Endothelial cell (in vitro differentiated cells): ENCODE measurements at regions not wholly inside any gene's neighbourhood (a gene's known extent, or its start where the extent isn't known, plus 50 kb on each side); places are given as distances from the start of the nearest gene placed in this dataset.

Experiments
- DNase-seq: peaks from one replicate; pipeline ENCODE4 v3.0.0; 2021; ENCODE audit warnings: low spot score
- H3K27ac Mint-ChIP-seq: one replicate; pipeline ENCODE4 v1.8.0; 2021; ENCODE audit warnings: mixed read lengths, inconsistent platforms; ENCODE audit not compliant: unreplicated experiment
- H3K27me3 Mint-ChIP-seq: one replicate; pipeline ENCODE4 v1.8.0; 2021; ENCODE audit warnings: mild to moderate bottlenecking, moderate library complexity, mixed read lengths, inconsistent platforms; ENCODE audit not compliant: unreplicated experiment
- H3K36me3 Mint-ChIP-seq: one replicate; pipeline ENCODE4 v1.8.0; 2021; ENCODE audit warnings: mild to moderate bottlenecking, low read depth, mixed read lengths, inconsistent platforms; ENCODE audit not compliant: unreplicated experiment
- H3K4me1 Mint-ChIP-seq: one replicate; pipeline ENCODE4 v1.8.0; 2021; ENCODE audit warnings: mild to moderate bottlenecking, mixed read lengths, inconsistent platforms; ENCODE audit not compliant: unreplicated experiment
- H3K4me3 Mint-ChIP-seq: one replicate; pipeline ENCODE4 v1.8.0; 2021; ENCODE audit warnings: mild to moderate bottlenecking, mixed read lengths, inconsistent platforms; ENCODE audit not compliant: unreplicated experiment
- H3K9me3 Mint-ChIP-seq: one replicate; pipeline ENCODE4 v1.8.0; 2021; ENCODE audit warnings: mixed read lengths, inconsistent platforms; ENCODE audit not compliant: unreplicated experiment
- TF ChIP-seq, protein P1 (sequence below): fragments of 200-600 bp; sonication (generic); IDR thresholded peaks from one replicate; pipeline ENCODE4 v1.5.0; 2021; ENCODE audit warnings: antibody characterized with exemption; ENCODE audit not compliant: unreplicated experiment

DNA sequence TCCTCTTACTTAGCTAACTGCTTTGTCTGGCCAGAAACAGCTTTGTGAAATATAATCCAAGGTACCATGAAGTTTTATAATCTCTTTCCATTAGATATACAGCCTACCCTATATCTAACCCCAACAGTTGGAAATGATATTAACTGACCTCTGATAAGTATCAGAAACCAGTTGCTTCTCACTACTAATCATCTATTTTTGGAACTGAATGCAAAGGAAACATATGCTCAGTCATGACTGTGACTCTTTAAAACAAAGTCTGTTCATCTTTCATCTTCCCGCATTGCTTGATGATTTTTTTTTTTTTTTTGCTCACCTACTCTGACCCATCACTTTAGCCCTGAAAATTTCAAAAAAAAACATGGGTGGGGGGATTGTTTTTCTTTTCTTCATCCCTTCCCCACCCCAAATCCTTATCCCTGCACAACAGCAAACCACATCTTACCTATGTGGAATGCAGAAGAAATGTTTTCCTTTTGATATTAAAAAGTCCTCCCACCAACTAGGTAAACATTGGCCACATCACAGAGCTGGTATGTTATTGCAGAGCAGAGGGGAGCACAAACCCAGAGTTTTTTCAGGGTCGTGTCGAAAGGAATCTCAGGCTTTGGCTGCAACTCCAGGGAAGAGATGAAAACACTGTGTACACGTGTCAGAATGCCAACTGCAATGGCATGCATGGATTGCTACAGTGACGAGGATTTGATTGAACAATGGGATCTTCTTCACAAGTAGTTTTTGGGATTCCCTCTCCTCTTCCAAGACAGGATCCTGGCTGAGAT is 137.3 kb downstream of the SLC30A10 start:
- DNase-seq, result no peak
- Mint-ChIP-seq H3K9me3 (no peaks in the 10 kb centered on the region), H3K4me3 (no peak overlapping the region), H3K4me1 (peaks cover 2% of the 10 kb centered on the region), H3K36me3 (no peaks in the 10 kb centered on the region), H3K27ac (no peak overlapping the region), H3K27me3 (peaks cover 2% of the 10 kb centered on the region)
- TF ChIP-seq, protein P1, sequence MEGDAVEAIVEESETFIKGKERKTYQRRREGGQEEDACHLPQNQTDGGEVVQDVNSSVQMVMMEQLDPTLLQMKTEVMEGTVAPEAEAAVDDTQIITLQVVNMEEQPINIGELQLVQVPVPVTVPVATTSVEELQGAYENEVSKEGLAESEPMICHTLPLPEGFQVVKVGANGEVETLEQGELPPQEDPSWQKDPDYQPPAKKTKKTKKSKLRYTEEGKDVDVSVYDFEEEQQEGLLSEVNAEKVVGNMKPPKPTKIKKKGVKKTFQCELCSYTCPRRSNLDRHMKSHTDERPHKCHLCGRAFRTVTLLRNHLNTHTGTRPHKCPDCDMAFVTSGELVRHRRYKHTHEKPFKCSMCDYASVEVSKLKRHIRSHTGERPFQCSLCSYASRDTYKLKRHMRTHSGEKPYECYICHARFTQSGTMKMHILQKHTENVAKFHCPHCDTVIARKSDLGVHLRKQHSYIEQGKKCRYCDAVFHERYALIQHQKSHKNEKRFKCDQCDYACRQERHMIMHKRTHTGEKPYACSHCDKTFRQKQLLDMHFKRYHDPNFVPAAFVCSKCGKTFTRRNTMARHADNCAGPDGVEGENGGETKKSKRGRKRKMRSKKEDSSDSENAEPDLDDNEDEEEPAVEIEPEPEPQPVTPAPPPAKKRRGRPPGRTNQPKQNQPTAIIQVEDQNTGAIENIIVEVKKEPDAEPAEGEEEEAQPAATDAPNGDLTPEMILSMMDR, result no peak

DNA sequence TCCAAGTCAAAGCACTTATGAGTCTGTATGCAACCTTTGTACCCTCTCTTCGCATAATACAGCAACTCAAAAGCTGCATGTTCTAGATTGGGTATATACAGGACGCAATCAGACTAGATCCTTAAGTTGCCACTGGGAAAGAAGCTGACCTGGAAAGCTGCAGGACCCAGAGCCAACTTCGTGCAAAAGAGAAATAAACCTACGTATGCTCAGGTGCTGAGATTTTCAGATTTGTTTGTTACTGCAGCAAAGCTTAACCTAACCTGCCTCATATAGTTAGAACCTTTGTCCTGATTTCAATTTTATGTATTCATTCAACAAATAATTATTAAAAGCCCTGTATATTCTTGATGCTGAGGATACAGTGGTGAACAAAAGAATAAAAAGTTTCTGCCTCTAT is 139.7 kb downstream of the SLC30A10 start:
- Mint-ChIP-seq H3K4me3 (no peak overlapping the region), H3K27me3 (no peaks in the 10 kb centered on the region), H3K4me1 (peaks cover 15% of the 10 kb centered on the region), H3K36me3 (no peaks in the 10 kb centered on the region), H3K9me3 (no peaks in the 10 kb centered on the region), H3K27ac (no peak overlapping the region)
- TF ChIP-seq, protein P1, result no peak
- no peak for DNase-seq

DNA sequence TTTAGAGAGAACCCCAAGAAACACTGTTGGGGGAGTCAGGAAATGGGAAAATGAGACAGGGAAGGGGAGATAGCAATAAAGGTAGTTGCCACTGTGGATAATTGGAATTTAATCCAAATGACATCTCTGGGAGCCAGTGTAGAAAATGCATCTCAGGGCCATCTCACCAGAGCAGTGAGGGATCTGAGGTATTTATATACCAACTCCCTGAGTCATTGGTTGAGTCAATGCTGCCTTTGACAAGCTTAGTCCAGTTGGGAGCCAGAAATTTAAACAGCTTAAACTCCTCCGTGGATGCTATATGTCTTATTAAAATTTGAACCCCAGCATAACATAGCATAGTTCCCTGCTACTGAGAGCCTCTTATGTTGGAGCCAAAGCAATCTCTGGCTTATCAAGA is 140.3 kb downstream of the SLC30A10 start:
- Mint-ChIP-seq H3K27ac (no peak overlapping the region), H3K27me3 (no peaks in the 10 kb centered on the region), H3K36me3 (no peaks in the 10 kb centered on the region), H3K4me1 (peaks cover 15% of the 10 kb centered on the region), H3K4me3 (no peak overlapping the region), H3K9me3 (no peaks in the 10 kb centered on the region)
- DNase-seq, result no peak
- TF ChIP-seq, protein P1, result no peak

DNA sequence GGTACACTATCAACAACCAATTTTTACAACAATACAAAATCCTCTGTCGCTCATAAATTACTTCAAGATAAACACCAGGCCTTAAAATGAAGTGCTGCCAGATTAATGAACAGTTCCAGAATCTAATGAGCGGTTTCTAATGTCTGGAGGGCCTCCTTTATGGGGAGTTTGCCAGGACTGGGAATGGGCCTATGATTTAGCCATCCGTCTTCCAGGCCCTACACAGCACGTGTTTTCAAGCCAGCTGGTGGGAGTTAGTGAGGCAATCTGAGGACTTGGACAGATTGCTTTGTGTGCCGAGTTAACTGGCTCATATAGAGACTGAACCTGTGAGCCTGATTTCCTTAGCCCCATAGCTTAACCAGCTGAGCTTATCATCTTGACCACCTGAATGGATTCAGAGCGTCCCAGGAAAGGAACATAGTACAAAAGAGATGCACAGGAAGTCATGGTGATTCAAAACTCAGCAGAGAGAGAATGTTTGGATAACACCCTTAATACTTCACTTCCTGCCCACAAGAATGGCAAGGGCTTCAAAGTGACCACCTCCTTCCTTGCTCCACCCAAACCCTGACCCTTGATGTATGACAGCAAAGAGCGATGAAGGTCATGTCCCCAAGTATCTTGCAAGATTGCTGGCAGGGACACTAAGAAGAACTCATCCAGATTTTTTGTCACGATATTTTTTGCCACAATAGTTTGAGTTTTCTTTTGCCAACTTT is 143.5 kb downstream of the SLC30A10 start:
- Mint-ChIP-seq H3K27me3 (no peaks in the 10 kb centered on the region), H3K36me3 (no peaks in the 10 kb centered on the region), H3K27ac (no peak overlapping the region), H3K4me3 (no peak overlapping the region), H3K9me3 (no peaks in the 10 kb centered on the region), H3K4me1 (peaks cover 25% of the 10 kb centered on the region)
- TF ChIP-seq, protein P1, result no peak
- DNase-seq, result no peak

DNA sequence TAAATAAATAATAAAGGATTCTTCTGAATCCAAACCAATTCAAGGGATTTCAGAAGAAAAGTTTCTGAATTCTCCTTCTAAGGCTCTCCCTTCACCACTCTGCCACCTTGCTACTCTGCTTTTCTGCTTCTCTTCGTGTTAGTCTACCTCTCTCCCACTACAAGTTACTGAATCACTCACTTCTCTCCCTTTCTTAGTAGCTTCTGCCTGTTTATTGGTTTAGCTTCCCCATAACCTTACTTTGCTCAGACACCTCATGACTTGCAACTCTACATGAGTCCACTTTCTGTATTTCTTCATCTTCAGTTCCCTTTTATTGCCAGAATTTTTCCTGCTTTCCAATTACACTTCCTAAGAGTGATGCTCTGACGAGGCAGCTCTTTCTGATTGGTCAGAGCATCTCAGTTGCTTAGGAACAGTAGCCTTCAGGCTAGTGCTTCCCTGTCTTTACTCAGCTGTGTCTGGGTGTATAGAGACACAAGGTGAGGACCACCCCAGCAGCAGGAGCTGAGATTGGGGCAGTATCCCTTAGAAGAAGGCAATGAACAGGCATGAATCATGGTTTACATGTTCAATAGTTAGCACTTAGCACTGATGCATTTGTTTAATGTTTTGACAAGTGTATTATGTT is 144.6 kb downstream of the SLC30A10 start:
- peaks cover 26% of the 10 kb centered on the region for H3K4me1 Mint-ChIP-seq

More for the DNA sequence above, 144.6 kb downstream of the SLC30A10 start:
- Mint-ChIP-seq H3K4me3 (no peak overlapping the region), H3K9me3 (no peaks in the 10 kb centered on the region), H3K27me3 (no peaks in the 10 kb centered on the region), H3K36me3 (no peaks in the 10 kb centered on the region), H3K27ac (no peak overlapping the region)
- TF ChIP-seq, protein P1, result no peak
- DNase-seq, result no peak
